ENCODE measurements at regions not wholly inside any gene's neighbourhood (a gene's known extent, or its start where the extent isn't known, plus 50 kb on each side); places are given as distances from the start of the nearest gene placed in this dataset.
"Not testable (repeated sequence)": the region's sequence is repeated elsewhere in the genome, so short reads cannot be mapped to it uniquely, and the experiment has no call there.

- H3K4me3 Mint-ChIP-seq: no peak overlapping the region
Measured at GRCh38 chr2:156763174-156763573, 327.0 kb downstream of the GPD2 start.

GRCh38 chr2:156765043-156765442 lies 328.9 kb downstream of the GPD2 start:
- Mint-ChIP-seq H3K36me3 (no peaks in the 10 kb centered on the region), H3K9me3 (peaks cover 3% of the 10 kb centered on the region), H3K27me3 (peaks cover 2% of the 10 kb centered on the region), H3K4me1 (peaks cover 2% of the 10 kb centered on the region), H3K27ac (no peak overlapping the region), H3K4me3 (no peak overlapping the region)
- POLR2A ChIA-PET: no interaction called here
- ATAC-seq (ENCODE audit: low read depth) (no peak), DNase-seq (no peak)

More at GRCh38 chr2:156763174-156763573, 327.0 kb downstream of the GPD2 start:
- POLR2A ChIA-PET: no interaction called here
- no peak for ATAC-seq (ENCODE audit: low read depth)
- no peaks in the 10 kb centered on the region for H3K9me3 Mint-ChIP-seq
- H3K27ac Mint-ChIP-seq: no peak overlapping the region
- H3K27me3 Mint-ChIP-seq: peaks cover 2% of the 10 kb centered on the region
- H3K36me3 Mint-ChIP-seq: no peaks in the 10 kb centered on the region
- no peak for DNase-seq
- H3K4me1 Mint-ChIP-seq: peaks cover 2% of the 10 kb centered on the region

- POLR2A ChIA-PET: no interaction called here
- H3K4me1 Mint-ChIP-seq: peaks cover 2% of the 10 kb centered on the region
- H3K36me3 Mint-ChIP-seq: no peaks in the 10 kb centered on the region
- no peak overlapping the region for H3K4me3 Mint-ChIP-seq
- peaks cover 2% of the 10 kb centered on the region for H3K27me3 Mint-ChIP-seq
- DNase-seq (no peak), ATAC-seq (ENCODE audit: low read depth) (no peak)
- H3K27ac Mint-ChIP-seq: no peak overlapping the region
- H3K9me3 Mint-ChIP-seq: peaks cover 3% of the 10 kb centered on the region
Measured at GRCh38 chr2:156765450-156765849, 329.3 kb downstream of the GPD2 start.

GRCh38 chr2:156769802-156770201 lies 333.6 kb downstream of the GPD2 start:
- Mint-ChIP-seq H3K4me3 (no peak overlapping the region), H3K36me3 (no peaks in the 10 kb centered on the region), H3K27ac (no peak overlapping the region), H3K4me1 (peaks cover 2% of the 10 kb centered on the region), H3K27me3 (peaks cover 2% of the 10 kb centered on the region), H3K9me3 (peaks cover 3% of the 10 kb centered on the region)
- no peak for ATAC-seq (ENCODE audit: low read depth)
- DNase-seq: no peak
- POLR2A ChIA-PET: no interaction called here

- Mint-ChIP-seq H3K4me1 (no peaks in the 10 kb centered on the region), H3K36me3 (no peaks in the 10 kb centered on the region), H3K27ac (no peak overlapping the region), H3K4me3 (no peak overlapping the region), H3K27me3 (peaks cover 2% of the 10 kb centered on the region), H3K9me3 (peaks cover 2% of the 10 kb centered on the region)
- DNase-seq (no peak), ATAC-seq (ENCODE audit: low read depth) (no peak)
- POLR2A ChIA-PET: no interaction called here
Measured at GRCh38 chr2:156778916-156779315, 342.7 kb downstream of the GPD2 start.

- no peak for ATAC-seq (ENCODE audit: low read depth)
- Mint-ChIP-seq H3K4me1 (no peaks in the 10 kb centered on the region), H3K4me3 (no peak overlapping the region), H3K27me3 (peaks cover 2% of the 10 kb centered on the region), H3K9me3 (peaks cover 2% of the 10 kb centered on the region), H3K27ac (no peak overlapping the region), H3K36me3 (no peaks in the 10 kb centered on the region)
- DNase-seq: no peak
- POLR2A ChIA-PET: no interaction called here
Measured at GRCh38 chr2:156779416-156780120, 343.4 kb downstream of the GPD2 start.

GRCh38 chr2:156781677-156782076 lies 345.5 kb downstream of the GPD2 start:
- POLR2A ChIA-PET; H3K4me1 Mint-ChIP-seq; DNase-seq; H3K36me3 Mint-ChIP-seq; H3K27me3 Mint-ChIP-seq; H3K4me3 Mint-ChIP-seq; H3K9me3 Mint-ChIP-seq; ATAC-seq (ENCODE audit: low read depth); H3K27ac Mint-ChIP-seq: not testable (repeated sequence)

- Mint-ChIP-seq H3K27me3 (peaks cover 2% of the 10 kb centered on the region), H3K4me3 (no peak overlapping the region), H3K36me3 (no peaks in the 10 kb centered on the region), H3K27ac (no peak overlapping the region), H3K4me1 (no peaks in the 10 kb centered on the region), H3K9me3 (no peaks in the 10 kb centered on the region)
- POLR2A ChIA-PET: no interaction called here
- DNase-seq (no peak), ATAC-seq (ENCODE audit: low read depth) (no peak)
Measured at GRCh38 chr2:156784020-156784701, 348.0 kb downstream of the GPD2 start.

- POLR2A ChIA-PET: no interaction called here
- no peak overlapping the region for H3K27ac Mint-ChIP-seq
- ATAC-seq (ENCODE audit: low read depth): no peak
Measured at GRCh38 chr2:156787517-156787916, 351.3 kb downstream of the GPD2 start.

GRCh38 chr2:156790343-156791037 lies 354.3 kb downstream of the GPD2 start:
- POLR2A ChIA-PET: no interaction called here
- ATAC-seq (ENCODE audit: low read depth) (no peak), DNase-seq (no peak)
- Mint-ChIP-seq H3K9me3 (no peaks in the 10 kb centered on the region), H3K4me3 (no peak overlapping the region), H3K4me1 (no peaks in the 10 kb centered on the region), H3K36me3 (no peaks in the 10 kb centered on the region), H3K27me3 (no peaks in the 10 kb centered on the region), H3K27ac (no peak overlapping the region)

More at GRCh38 chr2:156787517-156787916, 351.3 kb downstream of the GPD2 start:
- no peaks in the 10 kb centered on the region for H3K9me3 Mint-ChIP-seq
- H3K4me3 Mint-ChIP-seq: no peak overlapping the region
- H3K27me3 Mint-ChIP-seq: no peaks in the 10 kb centered on the region
- no peaks in the 10 kb centered on the region for H3K4me1 Mint-ChIP-seq
- no peaks in the 10 kb centered on the region for H3K36me3 Mint-ChIP-seq
- DNase-seq: no peak

GRCh38 chr2:156792242-156792840 lies 356.2 kb downstream of the GPD2 start:
- Mint-ChIP-seq H3K36me3 (no peaks in the 10 kb centered on the region), H3K4me3 (no peak overlapping the region), H3K27ac (no peak overlapping the region), H3K4me1 (no peaks in the 10 kb centered on the region), H3K27me3 (no peaks in the 10 kb centered on the region), H3K9me3 (no peaks in the 10 kb centered on the region)
- POLR2A ChIA-PET: no interaction called here
- DNase-seq: no peak
- no peak for ATAC-seq (ENCODE audit: low read depth)

- no peak for ATAC-seq (ENCODE audit: low read depth)
- Mint-ChIP-seq H3K4me3 (no peak overlapping the region), H3K27ac (no peak overlapping the region), H3K9me3 (no peaks in the 10 kb centered on the region), H3K27me3 (peaks cover 2% of the 10 kb centered on the region), H3K36me3 (no peaks in the 10 kb centered on the region), H3K4me1 (no peaks in the 10 kb centered on the region)
- no peak for DNase-seq
- POLR2A ChIA-PET: no interaction called here
Measured at GRCh38 chr2:156797832-156798231, 361.7 kb downstream of the GPD2 start.

- ATAC-seq (ENCODE audit: low read depth) (no peak), DNase-seq (no peak)
- no peaks in the 10 kb centered on the region for H3K4me1 Mint-ChIP-seq
- no peaks in the 10 kb centered on the region for H3K36me3 Mint-ChIP-seq
- H3K4me3 Mint-ChIP-seq: no peak overlapping the region
- POLR2A ChIA-PET: no interaction called here
- no peaks in the 10 kb centered on the region for H3K9me3 Mint-ChIP-seq
- H3K27me3 Mint-ChIP-seq: peaks cover 4% of the 10 kb centered on the region
- no peak overlapping the region for H3K27ac Mint-ChIP-seq
Measured at GRCh38 chr2:156800065-156800653, 364.0 kb downstream of the GPD2 start.

Measured in activated naive CD8-positive, alpha-beta T cell treated with anti-CD3 and anti-CD28 coated beads, Interleukin-2, amount 10 ng/mL, durations not matched to agents 7 days and 5 days (primary cell).